HG03159 (cell line): ENCODE measurements at regions not wholly inside any gene's neighbourhood (a gene's known extent, or its start where the extent isn't known, plus 50 kb on each side); places are given as distances from the start of the nearest gene placed in this dataset.

Experiments
- ATAC-seq: cut with Tn5 transposase; IDR thresholded peaks from one replicate; pipeline ENCODE4 v1.9.1; 2021; ENCODE audit warnings: mild to moderate bottlenecking, moderate library complexity; ENCODE audit not compliant: unreplicated experiment

- no peak for ATAC-seq
Observed at GRCh38 chr4:151604238-151604637, 156.6 kb downstream of the GATB start.

GRCh38 chr4:151605215-151605614 lies 155.6 kb downstream of the GATB start:
- no peak for ATAC-seq

GRCh38 chr4:151606061-151606460 lies 154.7 kb downstream of the GATB start:
- ATAC-seq, result no peak

- no peak for ATAC-seq
Observed at GRCh38 chr4:151610229-151610628, 150.6 kb downstream of the GATB start.

GRCh38 chr4:151611960-151612359 lies 148.8 kb downstream of the GATB start:
- no peak for ATAC-seq

GRCh38 chr4:151613290-151613689 lies 147.5 kb downstream of the GATB start:
- ATAC-seq, result no peak

- ATAC-seq, result no peak
Observed at GRCh38 chr4:151614561-151614960, 146.2 kb downstream of the GATB start.

GRCh38 chr4:151618858-151619257 lies 141.9 kb downstream of the GATB start:
- ATAC-seq, result no peak

GRCh38 chr4:151620066-151620465 lies 140.7 kb downstream of the GATB start:
- ATAC-seq, result no peak
